ENCODE measurements at regions not wholly inside any gene's neighbourhood (a gene's known extent, or its start where the extent isn't known, plus 50 kb on each side); places are given as distances from the start of the nearest gene placed in this dataset.

- no peak overlapping the region for H3K27ac ChIP-seq (ENCODE audit: low read depth in 2 of 2, low read length in 2 of 2)
- no peaks in the 10 kb centered on the region for H3K36me3 ChIP-seq (ENCODE audit: control insufficient read depth in 2 of 3, insufficient read depth in 3 of 3, low read length in 3 of 3)
- no peak for TF ChIP-seq CTCF (IDR thresholded peaks at IDR 0.05; ENCODE audit: borderline replicate concordance, extremely low read depth, insufficient read depth)
- intact Hi-C loops (cut with DNase I): no loop called here
- FAIRE-seq (no peak), DNase-seq (no peak)
- H3K4me3 ChIP-seq (ENCODE audit: low read length in 3 of 3): no peak overlapping the region
- no peak overlapping the region for H3K9ac ChIP-seq (ENCODE audit: low read length in 3 of 3)
- H3K9me3 ChIP-seq (ENCODE audit: control insufficient read depth in 2 of 3, insufficient read depth in 1 of 3, low read length in 3 of 3): no peaks in the 10 kb centered on the region
- no peaks in the 10 kb centered on the region for H3K27me3 ChIP-seq (ENCODE audit: control insufficient read depth, insufficient read depth, low read length)
- no peaks in the 10 kb centered on the region for H3K4me1 ChIP-seq (ENCODE audit: control insufficient read depth in 2 of 3, insufficient read depth in 2 of 3, low read depth in 1 of 3, low read length in 3 of 3)
These were observed 82.7 kb upstream of the SOX2 start for GRCh38 chr3:181629029-181629428.

- no peak for TF ChIP-seq CTCF (IDR thresholded peaks at IDR 0.05; ENCODE audit: borderline replicate concordance, extremely low read depth, insufficient read depth)
These were observed 83.3 kb upstream of the SOX2 start for GRCh38 chr3:181628384-181628783.

GRCh38 chr3:181626036-181626435, 85.7 kb upstream of the SOX2 start:
- DNase-seq (no peak), FAIRE-seq (no peak)
- Histone ChIP-seq H3K27ac (ENCODE audit: low read depth in 2 of 2, low read length in 2 of 2) (no peak overlapping the region), H3K36me3 (ENCODE audit: control insufficient read depth in 2 of 3, insufficient read depth in 3 of 3, low read length in 3 of 3) (no peaks in the 10 kb centered on the region), H3K27me3 (ENCODE audit: control insufficient read depth, insufficient read depth, low read length) (no peaks in the 10 kb centered on the region), H3K9me3 (ENCODE audit: control insufficient read depth in 2 of 3, insufficient read depth in 1 of 3, low read length in 3 of 3) (no peaks in the 10 kb centered on the region), H3K4me3 (ENCODE audit: low read length in 3 of 3) (no peak overlapping the region), H3K9ac (ENCODE audit: low read length in 3 of 3) (no peak overlapping the region), H3K4me1 (ENCODE audit: control insufficient read depth in 2 of 3, insufficient read depth in 2 of 3, low read depth in 1 of 3, low read length in 3 of 3) (no peaks in the 10 kb centered on the region)
- TF ChIP-seq CTCF (IDR thresholded peaks at IDR 0.05; ENCODE audit: borderline replicate concordance, extremely low read depth, insufficient read depth): no peak
- intact Hi-C loops (cut with DNase I): no loop called here

More at GRCh38 chr3:181628384-181628783, 83.3 kb upstream of the SOX2 start:
- H3K27me3 ChIP-seq (ENCODE audit: control insufficient read depth, insufficient read depth, low read length): no peaks in the 10 kb centered on the region
- no peak overlapping the region for H3K9ac ChIP-seq (ENCODE audit: low read length in 3 of 3)
- no peaks in the 10 kb centered on the region for H3K4me1 ChIP-seq (ENCODE audit: control insufficient read depth in 2 of 3, insufficient read depth in 2 of 3, low read depth in 1 of 3, low read length in 3 of 3)
- no peak overlapping the region for H3K27ac ChIP-seq (ENCODE audit: low read depth in 2 of 2, low read length in 2 of 2)
- no peaks in the 10 kb centered on the region for H3K9me3 ChIP-seq (ENCODE audit: control insufficient read depth in 2 of 3, insufficient read depth in 1 of 3, low read length in 3 of 3)
- H3K4me3 ChIP-seq (ENCODE audit: low read length in 3 of 3): no peak overlapping the region
- FAIRE-seq: no peak
- no peaks in the 10 kb centered on the region for H3K36me3 ChIP-seq (ENCODE audit: control insufficient read depth in 2 of 3, insufficient read depth in 3 of 3, low read length in 3 of 3)
- intact Hi-C loops (cut with DNase I): no loop called here
- no peak for DNase-seq

All from kidney (tissue), 13 donors.